ENCODE measurements at regions not wholly inside any gene's neighbourhood (a gene's known extent, or its start where the extent isn't known, plus 50 kb on each side); places are given as distances from the start of the nearest gene placed in this dataset.

DNA sequence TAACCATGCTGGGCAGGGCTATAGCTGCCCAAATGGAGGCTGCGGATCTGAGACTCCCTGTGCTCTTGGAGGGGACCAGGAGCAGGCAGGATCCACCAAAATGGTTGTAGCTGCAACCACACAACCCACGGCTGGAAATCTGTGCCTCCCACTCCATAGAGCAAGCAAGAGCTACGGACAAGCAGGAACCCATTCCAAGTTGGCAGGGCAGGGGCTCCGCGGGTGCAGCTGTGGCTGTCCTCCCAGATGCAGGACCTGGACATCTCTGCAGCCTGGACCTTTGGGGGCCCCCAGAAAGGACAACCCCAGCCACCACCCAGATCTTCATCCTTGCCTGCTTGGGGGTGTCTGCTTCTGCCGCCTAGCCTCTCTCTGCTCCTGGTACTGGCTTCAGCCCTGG lies 154.1 kb upstream of the TRAM1L1 start:
- H3K4me3 ChIP-seq (replicated peaks in 1 of 2; ENCODE audit: low read depth in 2 of 2, low read length in 2 of 2) = no peak overlapping the region
- no peak for TF ChIP-seq CTCF (IDR thresholded peaks at IDR 0.05; ENCODE audit: low read depth, low read length)
- no peak for DNase-seq (ENCODE audit: low read depth in 2 of 2)

DNA sequence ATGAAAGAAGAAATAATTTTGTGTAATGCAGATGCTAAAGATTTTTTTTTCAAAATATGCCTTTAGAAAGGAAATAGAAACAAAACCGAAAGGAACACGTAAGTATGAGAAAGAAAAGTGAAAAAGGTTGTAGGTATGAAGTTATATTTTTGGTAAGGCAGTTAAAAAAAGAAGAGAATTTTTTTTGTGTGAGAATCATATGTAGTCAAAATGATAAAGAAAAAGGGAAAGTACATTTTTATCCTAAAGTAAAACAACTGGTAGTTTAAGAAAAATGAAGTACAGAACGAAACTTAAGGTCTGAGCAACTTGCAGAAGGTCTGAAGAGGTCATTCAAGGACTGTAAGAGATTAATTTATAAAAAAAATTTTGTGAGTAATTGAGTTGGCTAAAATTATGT lies 164.0 kb upstream of the TRAM1L1 start:
- DNase-seq (ENCODE audit: low read depth in 2 of 2) = no peak

GRCh38 chr4:117264072-117264471 lies 178.7 kb upstream of the TRAM1L1 start:
- no peak for DNase-seq (ENCODE audit: low read depth in 2 of 2)
- H3K4me3 ChIP-seq (replicated peaks in 1 of 2; ENCODE audit: low read depth in 2 of 2, low read length in 2 of 2) = no peak overlapping the region

More for the DNA sequence above, 164.0 kb upstream of the TRAM1L1 start:
- no peak overlapping the region for H3K4me3 ChIP-seq (replicated peaks in 1 of 2; ENCODE audit: low read depth in 2 of 2, low read length in 2 of 2)
- TF ChIP-seq CTCF (IDR thresholded peaks at IDR 0.05; ENCODE audit: low read depth, low read length) = no peak

DNA sequence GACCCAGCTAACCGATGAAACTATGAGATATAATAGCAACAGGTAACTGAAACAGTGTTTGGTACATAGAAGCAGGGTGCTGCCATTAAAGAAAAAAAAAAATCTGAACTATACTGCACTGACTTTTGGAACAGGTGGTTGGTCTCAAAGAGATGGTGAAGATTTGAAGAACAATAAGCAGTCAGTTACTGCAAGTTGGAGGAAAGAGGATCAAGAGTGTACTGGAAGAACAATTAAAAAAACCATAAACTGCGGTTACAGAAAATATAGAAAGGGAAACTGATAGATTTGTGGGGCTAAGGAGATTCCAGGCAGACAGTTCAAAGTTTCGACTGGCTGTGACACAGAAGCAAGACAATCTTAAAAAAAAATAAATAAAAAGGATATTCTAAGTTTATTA lies 181.9 kb upstream of the TRAM1L1 start:
- DNase-seq (ENCODE audit: low read depth in 2 of 2) = no peak
- TF ChIP-seq CTCF (IDR thresholded peaks at IDR 0.05; ENCODE audit: low read depth, low read length) = no peak
- no peak overlapping the region for H3K4me3 ChIP-seq (replicated peaks in 1 of 2; ENCODE audit: low read depth in 2 of 2, low read length in 2 of 2)

More at GRCh38 chr4:117264072-117264471, 178.7 kb upstream of the TRAM1L1 start:
- TF ChIP-seq CTCF (IDR thresholded peaks at IDR 0.05; ENCODE audit: low read depth, low read length) = no peak

GRCh38 chr4:117284736-117285135 lies 199.4 kb upstream of the TRAM1L1 start:
- TF ChIP-seq CTCF (IDR thresholded peaks at IDR 0.05; ENCODE audit: low read depth, low read length) = no peak
- H3K4me3 ChIP-seq (replicated peaks in 1 of 2; ENCODE audit: low read depth in 2 of 2, low read length in 2 of 2) = no peak overlapping the region
- DNase-seq (ENCODE audit: low read depth in 2 of 2) = no peak

- DNase-seq (ENCODE audit: low read depth in 2 of 2) = no peak
- no peak overlapping the region for H3K4me3 ChIP-seq (replicated peaks in 1 of 2; ENCODE audit: low read depth in 2 of 2, low read length in 2 of 2)
- no peak for TF ChIP-seq CTCF (IDR thresholded peaks at IDR 0.05; ENCODE audit: low read depth, low read length)
Observed at GRCh38 chr4:117293784-117294183, 208.4 kb upstream of the TRAM1L1 start.

DNA sequence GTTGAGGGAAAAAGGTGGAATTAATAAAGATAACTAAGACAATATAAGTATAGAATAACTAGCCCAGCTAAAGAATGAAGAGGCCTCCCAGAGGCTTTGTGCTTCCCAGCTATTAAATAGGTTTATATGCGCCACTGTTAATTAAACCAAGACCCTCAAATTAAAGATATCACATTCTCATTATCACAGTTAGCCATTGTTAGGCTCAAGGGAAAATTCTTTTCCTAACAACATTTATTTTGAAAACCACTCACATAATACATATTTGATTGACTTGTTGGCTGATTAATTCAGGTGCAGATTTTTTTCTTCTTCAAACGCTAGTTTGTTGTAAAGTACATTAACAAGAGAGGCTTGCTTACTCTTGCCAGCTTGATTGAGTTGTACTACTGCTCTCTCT lies 216.8 kb upstream of the TRAM1L1 start:
- DNase-seq (ENCODE audit: low read depth in 2 of 2) = no peak
- no peak overlapping the region for H3K4me3 ChIP-seq (replicated peaks in 1 of 2; ENCODE audit: low read depth in 2 of 2, low read length in 2 of 2)
- no peak for TF ChIP-seq CTCF (IDR thresholded peaks at IDR 0.05; ENCODE audit: low read depth, low read length)
